Panc1 (cell line): ENCODE measurements at regions not wholly inside any gene's neighbourhood (a gene's known extent, or its start where the extent isn't known, plus 50 kb on each side); places are given as distances from the start of the nearest gene placed in this dataset.

Experiments used
- ATAC-seq: fragments of 200-7000 bp; cut with Tn5 transposase; 2 replicates; pipeline ENCODE4 v1.9.1; 2020; ENCODE audit warnings: mild to moderate bottlenecking, moderate library complexity
- BruUV-seq: library from RNA; stranded (reverse); fragments of 400-500 nt; replicated peaks from 2 replicates; lab custom pipeline; 2021; lab: Mats Ljungman, UMichigan
- CTCF ChIA-PET: fragments of 300-600 bp; sonication (Branson Sonifier 250); formaldehyde crosslinking; loops from one replicate; lab custom pipeline; 2022; ENCODE audit warnings: antibody characterized with exemption; lab: Charles Lee
- POLR2A ChIA-PET: fragments of 300-600 bp; sonication (Branson Sonifier 250); formaldehyde crosslinking; loops from one replicate; lab custom pipeline; 2022; ENCODE audit warnings: antibody characterized with exemption; lab: Charles Lee
- DNase-seq: peaks from one replicate; pipeline ENCODE4 v3.0.0-alpha.2; 2010; ENCODE audit warnings: low read depth, low spot score
- H3K27ac ChIP-seq: 2 replicates; pipeline ENCODE4 v1.5.1; 2011; ENCODE audit warnings: mild to moderate bottlenecking, low read length, inconsistent platforms
- H3K27me3 ChIP-seq: fragments of 200-500 bp; sonication (Bioruptor generic); 2 replicates; pipeline ENCODE4 v1.6.0; 2014; ENCODE audit warnings: low read length, inconsistent platforms; ENCODE audit not compliant: control insufficient read depth, insufficient read depth
- H3K36me3 ChIP-seq: fragments of 200-500 bp; sonication (Bioruptor generic); 2 replicates; pipeline ENCODE4 v1.5.1; 2014; ENCODE audit warnings: inconsistent platforms, mild to moderate bottlenecking, low read length, moderate library complexity; ENCODE audit not compliant: control insufficient read depth, insufficient read depth
- H3K4me1 ChIP-seq: 2 replicates; pipeline ENCODE4 v1.5.1; 2011; ENCODE audit warnings: inconsistent platforms, mild to moderate bottlenecking, low read length, moderate library complexity; ENCODE audit not compliant: control insufficient read depth, insufficient read depth
- H3K4me3 ChIP-seq, 2 experiments: 2 replicates each; pipeline ENCODE4 v1.5.1; 2011 to 2012; ENCODE audit warnings: low read depth in 2 of 2, low read length in 2 of 2, mild to moderate bottlenecking in 2 of 2, inconsistent platforms in 1 of 2, moderate library complexity in 1 of 2
- H3K9me3 ChIP-seq: fragments of 200-500 bp; sonication (Bioruptor generic); 2 replicates; pipeline ENCODE4 v1.5.1; 2014; ENCODE audit warnings: low read depth, mild to moderate bottlenecking, inconsistent platforms, low read length, moderate library complexity; ENCODE audit not compliant: control insufficient read depth, insufficient read depth
- POLR2AphosphoS5 ChIP-seq: IDR thresholded peaks from 2 replicates; pipeline ENCODE4 v1.6.1; 2012; ENCODE audit warnings: mild to moderate bottlenecking, low read depth, low read length, moderate library complexity
- SIN3A ChIP-seq: IDR thresholded peaks from 2 replicates; pipeline ENCODE4 v1.6.1; 2012; ENCODE audit warnings: low read depth, mild to moderate bottlenecking, low read length, moderate library complexity, borderline replicate concordance; ENCODE audit not compliant: insufficient read depth
- TCF7L2 ChIP-seq: IDR thresholded peaks from 2 replicates; pipeline ENCODE4 v1.6.1; 2011; ENCODE audit warnings: mild to moderate bottlenecking, low read depth, low read length, inconsistent platforms
- in situ Hi-C: cut with HindIII; loops from 2 replicates; pipeline ENCODE4 v1.10.0; 2016; ENCODE audit warnings: low sequenced_read_pairs, low pct_unique_long_range_greater_than_20kb
- intact Hi-C: fragments of 100-400 bp; cut with micrococcal nuclease; formaldehyde crosslinking; loops from one replicate; pipeline ENCODE4 v1.10.0; 2022; ENCODE audit not compliant: unreplicated experiment
- TF ChIP-seq, protein P1 (sequence below), 2 experiments: IDR thresholded peaks; 2 replicates each; pipeline ENCODE4 v1.6.1; 2011 to 2012; ENCODE audit warnings: low read depth in 2 of 2, control low read depth in 1 of 2, low read length in 1 of 2, mild to moderate bottlenecking in 1 of 2, moderate library complexity in 1 of 2; ENCODE audit not compliant: insufficient read depth in 1 of 2
- TF ChIP-seq, protein P2 (sequence below): fragments of 450-650 bp; IDR thresholded peaks from 2 replicates; pipeline ENCODE4 v1.5.1; 2017; ENCODE audit warnings: mild to moderate bottlenecking

DNA sequence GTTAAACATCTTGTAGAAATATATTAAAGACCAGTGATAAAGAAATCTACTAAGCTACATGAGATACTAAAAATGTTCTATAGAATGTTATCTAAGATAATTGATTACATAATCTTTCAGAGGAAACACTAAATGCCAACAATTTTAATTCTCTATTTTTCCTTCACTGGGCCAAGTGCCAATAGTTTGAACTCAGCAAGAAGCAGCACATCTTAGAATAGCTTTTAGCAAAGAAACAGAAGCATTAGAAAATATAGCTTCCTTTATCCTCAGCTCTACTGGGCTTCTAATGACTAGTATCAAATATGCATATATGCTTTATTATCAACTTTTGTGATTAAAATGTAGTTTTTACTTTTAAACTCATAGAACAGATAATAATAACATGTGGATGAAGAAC, 461.4 kb upstream of the USP15 start:
- BruUV-seq = no TSS peak
- in situ Hi-C loops (no loop called here), intact Hi-C loops (no loop called here)
- H3K4me1 ChIP-seq = no peaks in the 10 kb centered on the region
- POLR2A ChIA-PET = no interaction called here
- H3K4me3 ChIP-seq = no peak overlapping the region
- TF ChIP-seq, protein P1, sequence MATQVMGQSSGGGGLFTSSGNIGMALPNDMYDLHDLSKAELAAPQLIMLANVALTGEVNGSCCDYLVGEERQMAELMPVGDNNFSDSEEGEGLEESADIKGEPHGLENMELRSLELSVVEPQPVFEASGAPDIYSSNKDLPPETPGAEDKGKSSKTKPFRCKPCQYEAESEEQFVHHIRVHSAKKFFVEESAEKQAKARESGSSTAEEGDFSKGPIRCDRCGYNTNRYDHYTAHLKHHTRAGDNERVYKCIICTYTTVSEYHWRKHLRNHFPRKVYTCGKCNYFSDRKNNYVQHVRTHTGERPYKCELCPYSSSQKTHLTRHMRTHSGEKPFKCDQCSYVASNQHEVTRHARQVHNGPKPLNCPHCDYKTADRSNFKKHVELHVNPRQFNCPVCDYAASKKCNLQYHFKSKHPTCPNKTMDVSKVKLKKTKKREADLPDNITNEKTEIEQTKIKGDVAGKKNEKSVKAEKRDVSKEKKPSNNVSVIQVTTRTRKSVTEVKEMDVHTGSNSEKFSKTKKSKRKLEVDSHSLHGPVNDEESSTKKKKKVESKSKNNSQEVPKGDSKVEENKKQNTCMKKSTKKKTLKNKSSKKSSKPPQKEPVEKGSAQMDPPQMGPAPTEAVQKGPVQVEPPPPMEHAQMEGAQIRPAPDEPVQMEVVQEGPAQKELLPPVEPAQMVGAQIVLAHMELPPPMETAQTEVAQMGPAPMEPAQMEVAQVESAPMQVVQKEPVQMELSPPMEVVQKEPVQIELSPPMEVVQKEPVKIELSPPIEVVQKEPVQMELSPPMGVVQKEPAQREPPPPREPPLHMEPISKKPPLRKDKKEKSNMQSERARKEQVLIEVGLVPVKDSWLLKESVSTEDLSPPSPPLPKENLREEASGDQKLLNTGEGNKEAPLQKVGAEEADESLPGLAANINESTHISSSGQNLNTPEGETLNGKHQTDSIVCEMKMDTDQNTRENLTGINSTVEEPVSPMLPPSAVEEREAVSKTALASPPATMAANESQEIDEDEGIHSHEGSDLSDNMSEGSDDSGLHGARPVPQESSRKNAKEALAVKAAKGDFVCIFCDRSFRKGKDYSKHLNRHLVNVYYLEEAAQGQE (IDR thresholded peaks at IDR 0.05; ENCODE audit: insufficient read depth in 1 of 2, low read depth in 2 of 2, low read length in 1 of 2) = no peak
- TF ChIP-seq SIN3A (no peak), TCF7L2 (no peak), POLR2AphosphoS5 (no peak)
- TF ChIP-seq, protein P2, sequence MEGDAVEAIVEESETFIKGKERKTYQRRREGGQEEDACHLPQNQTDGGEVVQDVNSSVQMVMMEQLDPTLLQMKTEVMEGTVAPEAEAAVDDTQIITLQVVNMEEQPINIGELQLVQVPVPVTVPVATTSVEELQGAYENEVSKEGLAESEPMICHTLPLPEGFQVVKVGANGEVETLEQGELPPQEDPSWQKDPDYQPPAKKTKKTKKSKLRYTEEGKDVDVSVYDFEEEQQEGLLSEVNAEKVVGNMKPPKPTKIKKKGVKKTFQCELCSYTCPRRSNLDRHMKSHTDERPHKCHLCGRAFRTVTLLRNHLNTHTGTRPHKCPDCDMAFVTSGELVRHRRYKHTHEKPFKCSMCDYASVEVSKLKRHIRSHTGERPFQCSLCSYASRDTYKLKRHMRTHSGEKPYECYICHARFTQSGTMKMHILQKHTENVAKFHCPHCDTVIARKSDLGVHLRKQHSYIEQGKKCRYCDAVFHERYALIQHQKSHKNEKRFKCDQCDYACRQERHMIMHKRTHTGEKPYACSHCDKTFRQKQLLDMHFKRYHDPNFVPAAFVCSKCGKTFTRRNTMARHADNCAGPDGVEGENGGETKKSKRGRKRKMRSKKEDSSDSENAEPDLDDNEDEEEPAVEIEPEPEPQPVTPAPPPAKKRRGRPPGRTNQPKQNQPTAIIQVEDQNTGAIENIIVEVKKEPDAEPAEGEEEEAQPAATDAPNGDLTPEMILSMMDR = no peak
- CTCF ChIA-PET = no interaction called here
- H3K36me3 ChIP-seq = no peaks in the 10 kb centered on the region
- no peaks in the 10 kb centered on the region for H3K27me3 ChIP-seq
- no peak for ATAC-seq
- H3K27ac ChIP-seq = no peak overlapping the region
- DNase-seq = no peak
- no peaks in the 10 kb centered on the region for H3K9me3 ChIP-seq

DNA sequence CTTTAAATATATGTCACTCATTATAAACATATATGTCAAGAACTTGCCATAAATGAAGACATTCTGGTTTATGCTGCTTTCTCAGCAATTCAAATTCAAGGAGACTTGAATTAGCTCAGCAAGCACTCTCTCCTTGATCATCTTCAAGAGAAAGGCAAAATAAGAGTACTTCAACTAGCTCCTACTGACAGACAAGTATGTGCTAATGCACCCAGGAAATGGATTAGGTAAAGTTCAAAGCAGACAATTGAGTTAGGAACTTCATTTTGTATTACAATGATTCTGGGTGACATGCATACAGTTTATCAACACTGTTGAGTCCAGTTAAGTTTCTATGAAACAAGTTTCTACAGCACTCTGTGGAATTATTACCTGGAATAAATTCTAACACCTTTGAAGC, 455.9 kb upstream of the USP15 start:
- Histone ChIP-seq H3K27me3 (no peaks in the 10 kb centered on the region), H3K4me3 (no peak overlapping the region), H3K36me3 (no peaks in the 10 kb centered on the region), H3K4me1 (no peaks in the 10 kb centered on the region), H3K27ac (no peak overlapping the region), H3K9me3 (no peaks in the 10 kb centered on the region; the same call in 1 of the 2 replicates)
- ChIA-PET CTCF (no interaction called here), POLR2A (no interaction called here)
- TF ChIP-seq TCF7L2 (no peak), POLR2AphosphoS5 (no peak), SIN3A (no peak)
- TF ChIP-seq, protein P1 (IDR thresholded peaks at IDR 0.05; ENCODE audit: insufficient read depth in 1 of 2, low read depth in 2 of 2, low read length in 1 of 2) = no peak
- TF ChIP-seq, protein P2 = no peak
- no TSS peak for BruUV-seq
- intact Hi-C loops = no loop called here
- DNase-seq (no peak), ATAC-seq (no peak)
- in situ Hi-C loops = no loop called here
